ENCODE measurements at regions not wholly inside any gene's neighbourhood (a gene's known extent, or its start where the extent isn't known, plus 50 kb on each side); places are given as distances from the start of the nearest gene placed in this dataset.
A peak's percentile ranks its signal among the peaks of the same experiment; 100 is the strongest.

DNA sequence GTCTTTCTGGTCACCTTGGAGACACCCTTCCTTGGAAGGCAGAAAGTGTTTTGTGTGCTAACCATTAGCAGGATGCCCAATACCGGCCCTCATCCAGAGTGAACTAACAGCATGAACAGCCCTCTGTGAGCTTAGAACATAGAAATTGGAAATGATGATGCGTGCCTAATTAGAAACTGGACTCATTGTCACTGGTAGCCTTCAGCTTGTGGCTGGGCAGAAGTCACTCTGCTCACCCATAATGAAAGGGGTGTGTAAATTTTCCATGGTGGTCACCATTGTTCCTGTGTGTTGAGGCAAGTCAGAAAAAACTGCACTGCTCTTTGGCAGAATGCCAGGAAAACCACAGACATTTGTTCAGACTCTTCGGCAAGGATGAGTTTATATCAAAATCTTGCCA, 74.7 kb upstream of the CNTN4 start:
- Histone ChIP-seq H3K79me2 (ENCODE audit: insufficient read depth) (no peaks in the 10 kb centered on the region), H3K4me2 (no peak overlapping the region), H3F3A (replicated peaks; ENCODE audit: insufficient read depth) (no peaks in the 10 kb centered on the region), H3K9ac (no peak overlapping the region), H3K27ac (ENCODE audit: low read depth in 2 of 2, low read length in 1 of 2) (no peak overlapping the region), H3K9me2 (no peaks in the 10 kb centered on the region), H3K4me1 (ENCODE audit: control insufficient read depth in 1 of 2, insufficient read depth in 2 of 2, low read depth in 1 of 2, low read length in 1 of 2) (no peaks in the 10 kb centered on the region; a peak in 2 of 4 replicates), H3K4me3 (ENCODE audit: low read depth in 2 of 2, low read length in 1 of 2) (no peak overlapping the region), H3K9me3 (0 out of 2 replicates have a peak, but pooled peaks cover 4% of the 10 kb centered on the region), H3K27me3 (ENCODE audit: insufficient read depth) (no peaks in the 10 kb centered on the region), H2AFZ (ENCODE audit: low read depth) (no peak overlapping the region), H3K36me3 (replicated peaks in 1 of 2; ENCODE audit: control insufficient read depth in 1 of 2, insufficient read depth in 2 of 2, low read length in 1 of 2) (no peaks in the 10 kb centered on the region), H4K20me1 (ENCODE audit: insufficient read depth) (no peaks in the 10 kb centered on the region)
- POLR2A ChIA-PET: no interaction called here
- CTCF ChIA-PET: no interaction called here
- WGBS (ENCODE audit: low lambda C conversion rate): 52% methylated on average over 3 of the region's 3 CpGs
- TF ChIP-seq FOSL2 (IDR thresholded peaks at IDR 0.05; ENCODE audit: borderline replicate concordance, low read depth): no peak
- no peak for TF ChIP-seq POLR2AphosphoS5 (IDR thresholded peaks at IDR 0.05; ENCODE audit: low read depth, low read length)
- TF ChIP-seq EP300 (IDR thresholded peaks at IDR 0.05; ENCODE audit: borderline replicate concordance in 1 of 2, low read depth in 1 of 2, low read length in 1 of 2): no peak
- no peak for TF ChIP-seq MXI1 (IDR thresholded peaks at IDR 0.05; ENCODE audit: low read depth, low read length)
- TF ChIP-seq, protein P1, sequence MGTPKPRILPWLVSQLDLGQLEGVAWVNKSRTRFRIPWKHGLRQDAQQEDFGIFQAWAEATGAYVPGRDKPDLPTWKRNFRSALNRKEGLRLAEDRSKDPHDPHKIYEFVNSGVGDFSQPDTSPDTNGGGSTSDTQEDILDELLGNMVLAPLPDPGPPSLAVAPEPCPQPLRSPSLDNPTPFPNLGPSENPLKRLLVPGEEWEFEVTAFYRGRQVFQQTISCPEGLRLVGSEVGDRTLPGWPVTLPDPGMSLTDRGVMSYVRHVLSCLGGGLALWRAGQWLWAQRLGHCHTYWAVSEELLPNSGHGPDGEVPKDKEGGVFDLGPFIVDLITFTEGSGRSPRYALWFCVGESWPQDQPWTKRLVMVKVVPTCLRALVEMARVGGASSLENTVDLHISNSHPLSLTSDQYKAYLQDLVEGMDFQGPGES (IDR thresholded peaks at IDR 0.05; ENCODE audit: low read depth, low read length): no peak
- no peak for TF ChIP-seq RCOR1 (IDR thresholded peaks at IDR 0.05; ENCODE audit: low read length)
- TF ChIP-seq PBX3 (IDR thresholded peaks at IDR 0.05): no peak
- TF ChIP-seq, protein P2, sequence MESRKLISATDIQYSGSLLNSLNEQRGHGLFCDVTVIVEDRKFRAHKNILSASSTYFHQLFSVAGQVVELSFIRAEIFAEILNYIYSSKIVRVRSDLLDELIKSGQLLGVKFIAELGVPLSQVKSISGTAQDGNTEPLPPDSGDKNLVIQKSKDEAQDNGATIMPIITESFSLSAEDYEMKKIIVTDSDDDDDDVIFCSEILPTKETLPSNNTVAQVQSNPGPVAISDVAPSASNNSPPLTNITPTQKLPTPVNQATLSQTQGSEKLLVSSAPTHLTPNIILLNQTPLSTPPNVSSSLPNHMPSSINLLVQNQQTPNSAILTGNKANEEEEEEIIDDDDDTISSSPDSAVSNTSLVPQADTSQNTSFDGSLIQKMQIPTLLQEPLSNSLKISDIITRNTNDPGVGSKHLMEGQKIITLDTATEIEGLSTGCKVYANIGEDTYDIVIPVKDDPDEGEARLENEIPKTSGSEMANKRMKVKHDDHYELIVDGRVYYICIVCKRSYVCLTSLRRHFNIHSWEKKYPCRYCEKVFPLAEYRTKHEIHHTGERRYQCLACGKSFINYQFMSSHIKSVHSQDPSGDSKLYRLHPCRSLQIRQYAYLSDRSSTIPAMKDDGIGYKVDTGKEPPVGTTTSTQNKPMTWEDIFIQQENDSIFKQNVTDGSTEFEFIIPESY (IDR thresholded peaks at IDR 0.05; ENCODE audit: borderline replicate concordance, low read depth): no peak
- no peak for DNase-seq

GRCh38 chr3:2024713-2025112, 74.0 kb upstream of the CNTN4 start:
- CTCF ChIA-PET: interaction anchor here (0.6 to 1.6 kb wide), 2 partner anchors 32 to 943 kb away, joined by 3 read pairs; no protein-coding TSS in a partner anchor

More at GRCh38 chr3:2024713-2025112, 74.0 kb upstream of the CNTN4 start:
- Histone ChIP-seq H3K9me2 (no peaks in the 10 kb centered on the region), H2AFZ (ENCODE audit: low read depth) (no peak overlapping the region), H3K4me2 (no peak overlapping the region), H4K20me1 (ENCODE audit: insufficient read depth) (no peaks in the 10 kb centered on the region), H3K4me3 (ENCODE audit: low read depth in 2 of 2, low read length in 1 of 2) (no peak overlapping the region), H3K9me3 (0 out of 2 replicates have a peak, but pooled peaks cover 4% of the 10 kb centered on the region), H3K36me3 (replicated peaks in 1 of 2; ENCODE audit: control insufficient read depth in 1 of 2, insufficient read depth in 2 of 2, low read length in 1 of 2) (no peaks in the 10 kb centered on the region), H3F3A (replicated peaks; ENCODE audit: insufficient read depth) (no peaks in the 10 kb centered on the region), H3K9ac (no peak overlapping the region), H3K4me1 (ENCODE audit: control insufficient read depth in 1 of 2, insufficient read depth in 2 of 2, low read depth in 1 of 2, low read length in 1 of 2) (no peaks in the 10 kb centered on the region; a peak in 2 of 4 replicates), H3K79me2 (ENCODE audit: insufficient read depth) (no peaks in the 10 kb centered on the region), H3K27ac (ENCODE audit: low read depth in 2 of 2, low read length in 1 of 2) (no peak overlapping the region), H3K27me3 (ENCODE audit: insufficient read depth) (no peaks in the 10 kb centered on the region)
- POLR2A ChIA-PET: no interaction called here
- TF ChIP-seq GATA2 (CRISPR knock-in tag; IDR thresholded peaks at IDR 0.05) (peak; percentile 30; the same call in 1 of the 2 replicates), POLR2AphosphoS5 (IDR thresholded peaks at IDR 0.05; ENCODE audit: low read depth, low read length) (no peak)
- WGBS (ENCODE audit: low lambda C conversion rate): 27% methylated on average over 4 of the region's 4 CpGs
- DNase-seq: no peak
